SK-N-MC (cell line): ENCODE measurements at regions not wholly inside any gene's neighbourhood (a gene's known extent, or its start where the extent isn't known, plus 50 kb on each side); places are given as distances from the start of the nearest gene placed in this dataset.

Experiments used
- EZH2 ChIP-seq: fragments of 200-600 bp; sonication (generic); IDR thresholded peaks from one replicate; pipeline ENCODE4 v1.6.1; 2017; ENCODE audit warnings: antibody characterized with exemption
- FOXP2 ChIP-seq: optimal IDR thresholded peaks from 2 replicates; pipeline ENCODE3; 2011; ENCODE audit warnings: mild to moderate bottlenecking, moderate library complexity; ENCODE audit not compliant: insufficient read depth; ENCODE audit errors: extremely low read length, control extremely low read depth
- POLR2AphosphoS5 ChIP-seq: IDR thresholded peaks from 2 replicates; pipeline ENCODE4 v1.6.1; 2012; ENCODE audit warnings: mild to moderate bottlenecking, low read depth, low read length, borderline replicate concordance

DNA sequence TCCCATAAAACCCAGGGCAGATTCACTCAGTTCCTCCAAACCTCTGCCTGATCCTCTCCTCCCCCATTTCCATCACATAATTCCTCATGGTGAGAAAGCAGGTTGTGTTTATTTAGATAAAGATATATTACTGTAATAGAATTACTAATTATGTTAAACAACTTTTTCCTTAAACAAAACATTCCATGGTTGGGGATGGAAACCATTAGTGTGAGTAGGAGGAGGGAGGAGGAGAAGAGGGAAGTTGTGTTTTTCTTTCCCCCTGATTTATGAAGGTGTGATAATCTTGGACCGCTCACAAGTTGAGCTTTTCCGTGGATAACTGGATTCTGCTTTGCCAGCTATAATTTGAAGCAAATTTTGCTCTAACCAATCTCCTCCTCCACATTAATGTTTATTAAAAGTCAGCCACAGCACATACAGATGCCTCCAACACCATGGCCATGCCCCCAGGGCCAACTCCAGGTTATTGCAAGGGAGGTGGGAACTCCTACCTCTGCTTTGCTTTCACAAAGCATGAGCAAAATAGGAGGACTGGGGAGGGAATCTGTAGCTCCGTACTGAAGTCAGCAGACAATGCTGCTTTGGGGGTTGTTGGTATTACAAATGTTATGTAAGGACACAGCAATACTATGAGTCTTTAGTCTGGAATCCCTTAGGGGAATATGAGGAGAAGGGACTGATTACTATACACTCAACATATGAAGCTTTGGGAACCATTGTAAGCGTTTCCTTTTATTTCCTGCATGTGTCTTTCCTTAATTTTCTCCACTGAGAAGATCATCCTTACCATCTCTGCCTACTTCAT is 542.0 kb downstream of the DHX35 start:
- TF ChIP-seq EZH2 = no peak
- no peak for TF ChIP-seq POLR2AphosphoS5
- TF ChIP-seq FOXP2 = no peak
